WTC11 (cell line): ENCODE measurements at regions not wholly inside any gene's neighbourhood (a gene's known extent, or its start where the extent isn't known, plus 50 kb on each side); places are given as distances from the start of the nearest gene placed in this dataset.

ENCODE experiments used
- CTCF ChIP-seq: fragments of 200-600 bp; IDR thresholded peaks from 2 replicates; pipeline ENCODE4 v1.8.0; 2022; ENCODE audit warnings: antibody characterized with exemption
- FOXK1 ChIP-seq: sonication (generic); formaldehyde crosslinking; IDR thresholded peaks from 2 replicates; pipeline ENCODE4 v1.8.0; 2022; ENCODE audit warnings: mild to moderate bottlenecking, moderate library complexity, missing genetic modification reagents
- OVOL2 ChIP-seq: fragments of 250-450 bp; sonication (Bioruptor Pico); IDR thresholded peaks from 2 replicates; pipeline ENCODE4 v1.9.0; 2021; ENCODE audit warnings: mild to moderate bottlenecking, borderline replicate concordance
- TEAD4 ChIP-seq: sonication (generic); formaldehyde crosslinking; IDR thresholded peaks from 2 replicates; pipeline ENCODE4 v1.8.0; 2022; ENCODE audit warnings: mild to moderate bottlenecking, missing genetic modification reagents
- ZNF219 ChIP-seq: sonication (generic); formaldehyde crosslinking; IDR thresholded peaks from 2 replicates; pipeline ENCODE4 v1.8.0; 2023; ENCODE audit warnings: missing genetic modification reagents, mild to moderate bottlenecking, borderline replicate concordance

DNA sequence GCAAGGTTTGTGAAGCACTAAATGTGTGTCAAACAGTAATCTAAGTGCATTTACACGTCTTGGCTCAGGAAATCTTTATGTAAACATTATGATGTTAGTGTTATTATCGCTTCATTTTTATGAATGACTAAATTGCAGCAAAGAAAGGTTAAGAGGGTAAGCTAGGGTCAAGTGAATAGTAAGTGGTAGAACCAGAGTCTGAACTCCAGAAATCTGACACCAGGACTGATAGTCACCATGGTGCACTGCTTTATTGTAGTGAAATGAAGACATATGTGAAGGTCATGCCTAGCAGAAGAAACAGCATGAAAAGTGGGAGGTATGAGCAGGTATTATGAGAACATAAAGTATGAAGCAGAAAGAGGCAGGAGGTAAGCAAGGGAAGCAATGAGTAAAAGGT lies 368.7 kb upstream of the TENM4 start:
- TF ChIP-seq CTCF (no peak), ZNF219 (CRISPR knock-in tag) (no peak), TEAD4 (no peak), OVOL2 (CRISPR knock-in tag) (no peak), FOXK1 (no peak)
